GM12878 (cell line): ENCODE measurements at regions not wholly inside any gene's neighbourhood (a gene's known extent, or its start where the extent isn't known, plus 50 kb on each side); places are given as distances from the start of the nearest gene placed in this dataset.

Source experiments
- ATAC-seq: fragments of 200-7000 bp; cut with Tn5 transposase; 3 replicates; pipeline ENCODE4 v1.9.1; 2020; ENCODE audit warnings: mild to moderate bottlenecking, moderate library complexity
- BruUV-seq: library from RNA; stranded (reverse); fragments of 400-500 nt; replicated peaks from 2 replicates; lab custom pipeline; 2021; lab: Mats Ljungman, UMichigan
- CTCF ChIA-PET: fragments of 300-600 bp; sonication (Branson Sonifier 250); formaldehyde crosslinking; extraction: SDS; loops from one replicate; lab custom pipeline; 2021; ENCODE audit warnings: inconsistent platforms; lab: Yijun Ruan, JAX
- POLR2A ChIA-PET: fragments of 350-600 bp; formaldehyde crosslinking; extraction: SDS; loops from one replicate; lab custom pipeline; 2021; ENCODE audit warnings: inconsistent platforms; lab: Charles Lee
- RAD21 ChIA-PET: fragments of 300-600 bp; sonication (Branson Sonifier 250); formaldehyde crosslinking; loops from one replicate; lab custom pipeline; 2023; ENCODE audit warnings: antibody characterized with exemption; ENCODE audit not compliant: unreplicated experiment; lab: Charles Lee
- SMC1A ChIA-PET: fragments of 300-600 bp; sonication (Branson Sonifier 250); formaldehyde crosslinking; loops from one replicate; lab custom pipeline; 2023; ENCODE audit not compliant: unreplicated experiment, uncharacterized antibody; lab: Charles Lee
- DNase-seq: peaks from one replicate; pipeline ENCODE4 v3.0.0-alpha.2; 2011; ENCODE audit warnings: low read depth, low spot score
- FAIRE-seq: peaks from 3 replicates; lab custom pipeline; 2011; peaks lifted over from hg19 to GRCh38; lab: Jason Lieb, UNC
- H2AFZ ChIP-seq: 2 replicates; pipeline ENCODE4 v1.6.0; 2011; ENCODE audit warnings: low read depth, low read length, control low read depth; ENCODE audit not compliant: control insufficient read depth
- H3K27ac ChIP-seq: 2 replicates; pipeline ENCODE4 v1.5.1; 2011; ENCODE audit warnings: control low read depth; ENCODE audit not compliant: control insufficient read depth, insufficient read depth
- H3K27me3 ChIP-seq, 2 experiments: replicated peaks in 1 of 2; 2 replicates each; pipeline versions ENCODE4 v1.6.0 to v1.6.1; 2011; ENCODE audit warnings: low read length in 1 of 2; ENCODE audit not compliant: control insufficient read depth in 2 of 2, insufficient read depth in 2 of 2
- H3K36me3 ChIP-seq, 2 experiments: 2 replicates each; pipeline ENCODE4 v1.5.1; 2011; ENCODE audit warnings: low read length in 1 of 2; ENCODE audit not compliant: control insufficient read depth in 2 of 2, insufficient read depth in 2 of 2
- H3K4me1 ChIP-seq: 2 replicates; pipeline ENCODE4 v1.6.1; 2011; ENCODE audit warnings: mild to moderate bottlenecking, low read length, moderate library complexity, mixed read lengths; ENCODE audit not compliant: control insufficient read depth, insufficient read depth
- H3K4me2 ChIP-seq: 2 replicates; pipeline ENCODE4 v1.6.0; 2011; ENCODE audit warnings: control low read depth; ENCODE audit not compliant: control insufficient read depth, insufficient read depth
- H3K4me3 ChIP-seq: fragments of 200-600 bp; sonication (generic); 2 replicates; pipeline ENCODE4 v1.5.1; 2016
- H3K79me2 ChIP-seq: 2 replicates; pipeline ENCODE4 v1.6.0; 2011; ENCODE audit warnings: low read length; ENCODE audit not compliant: control insufficient read depth, insufficient read depth
- H3K9ac ChIP-seq: 2 replicates; pipeline ENCODE4 v1.8.0; 2011; ENCODE audit warnings: low read length, control low read depth, mixed read lengths; ENCODE audit not compliant: control insufficient read depth, insufficient read depth
- H3K9me3 ChIP-seq: replicated peaks from 3 replicates; pipeline ENCODE4 v1.5.1; 2011; ENCODE audit warnings: mild to moderate bottlenecking, low read length; ENCODE audit not compliant: control insufficient read depth, insufficient read depth
- H4K20me1 ChIP-seq: 2 replicates; pipeline ENCODE4 v1.6.0; 2011; ENCODE audit not compliant: control insufficient read depth, insufficient read depth
- BRCA1 ChIP-seq: IDR thresholded peaks from 2 replicates; pipeline ENCODE4 v1.6.1; 2011; ENCODE audit warnings: low read depth, low read length, improper control_type of control experiment
- E2F8 ChIP-seq: fragments of 450-650 bp; IDR thresholded peaks from 2 replicates; pipeline ENCODE4 v1.6.1; 2018; ENCODE audit warnings: mild to moderate bottlenecking, low read depth, moderate library complexity; ENCODE audit not compliant: partially characterized antibody
- LARP7 ChIP-seq: fragments of 450-650 bp; IDR thresholded peaks from 2 replicates; pipeline ENCODE4 v1.6.1; 2017; ENCODE audit warnings: mild to moderate bottlenecking
- MTA2 ChIP-seq: fragments of 450-650 bp; IDR thresholded peaks from 2 replicates; pipeline ENCODE4 v1.6.1; 2016; ENCODE audit warnings: low read depth, mild to moderate bottlenecking, moderate library complexity
- NFYB ChIP-seq: IDR thresholded peaks from 2 replicates; pipeline ENCODE4 v1.6.1; 2011; ENCODE audit warnings: low read depth, mild to moderate bottlenecking, low read length, improper control_type of control experiment, moderate library complexity; ENCODE audit not compliant: insufficient read depth
- SUPT20H ChIP-seq: IDR thresholded peaks from 2 replicates; pipeline ENCODE4 v1.6.1; 2011; ENCODE audit warnings: low read depth, mild to moderate bottlenecking, low read length, moderate library complexity, borderline replicate concordance; ENCODE audit not compliant: control insufficient read depth
- TARDBP ChIP-seq: IDR thresholded peaks from 2 replicates; pipeline ENCODE4 v1.6.1; 2016; ENCODE audit warnings: borderline replicate concordance
- ZNF687 ChIP-seq: fragments of 450-650 bp; IDR thresholded peaks from 2 replicates; pipeline ENCODE4 v1.6.1; 2017; ENCODE audit warnings: mild to moderate bottlenecking, moderate library complexity
- WGBS: methylation state at CpG from one replicate; pipeline ENCODE4 v1.1.6; 2016; ENCODE audit warnings: low lambda C conversion rate; ENCODE audit not compliant: insufficient replicate concordance, insufficient coverage; ENCODE audit errors: missing lambda C conversion rate; 5-methylcytosine and 5-hydroxymethylcytosine counted together
- in situ Hi-C: fragments of 300-500 bp; cut with MboI; formaldehyde crosslinking; loops from 9 replicates; pipeline ENCODE4 v1.14.3; 2018; ENCODE audit warnings: mixed read lengths
- intact Hi-C: fragments of 100-400 bp; cut with micrococcal nuclease; formaldehyde crosslinking; loops from one replicate; pipeline ENCODE4 v1.14.2; 2022; ENCODE audit not compliant: unreplicated experiment

DNA sequence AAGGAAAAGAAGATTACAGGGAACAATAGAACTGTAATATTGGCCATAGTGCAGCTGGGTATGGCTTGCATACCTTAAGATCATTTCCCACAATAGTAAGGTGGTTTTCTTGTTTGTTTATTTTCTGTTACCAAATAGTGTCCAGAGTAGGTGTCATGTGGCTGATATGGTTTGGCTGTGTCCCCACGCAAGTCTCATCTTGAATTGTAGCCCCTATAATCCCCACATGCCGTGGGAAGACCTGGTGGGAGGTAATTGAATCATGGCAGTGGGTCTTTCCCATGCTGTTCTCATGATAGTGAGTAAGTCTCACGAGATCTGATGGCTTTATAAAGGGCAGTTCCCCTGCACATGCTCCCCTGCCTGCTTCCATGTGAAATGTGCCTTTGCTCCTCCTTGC, 190.1 kb downstream of the ICOS start:
- Histone ChIP-seq H3K27me3 (peaks cover 0 to 3% of the 10 kb centered on the region in 2 experiments; a peak in 1 of 4 replicates), H3K4me2 (no peak overlapping the region), H4K20me1 (no peaks in the 10 kb centered on the region), H3K79me2 (no peaks in the 10 kb centered on the region), H3K4me3 (no peak overlapping the region), H3K9me3 (no peaks in the 10 kb centered on the region), H3K4me1 (no peaks in the 10 kb centered on the region), H2AFZ (no peak overlapping the region), H3K9ac (no peak overlapping the region), H3K27ac (no peak overlapping the region), H3K36me3 (no peaks in the 10 kb centered on the region)
- RAD21 ChIA-PET: no interaction called here
- POLR2A ChIA-PET: no interaction called here
- no peak for ATAC-seq
- SMC1A ChIA-PET: interaction anchor here (1.0 kb wide), 1 partner anchor 16 kb away, joined by 3 read pairs; no protein-coding TSS in a partner anchor
- in situ Hi-C loops: no loop called here
- TF ChIP-seq E2F8 (no peak), SUPT20H (no peak), LARP7 (no peak), ZNF687 (no peak), BRCA1 (no peak), NFYB (no peak), TARDBP (no peak), MTA2 (no peak)
- CTCF ChIA-PET: no interaction called here
- BruUV-seq: no TSS peak
- no peak for DNase-seq
- WGBS: 0% methylated on average over 3 of the region's 3 CpGs
- intact Hi-C loops: no loop called here
- FAIRE-seq: no peak
